Natural killer cell (primary cell): ENCODE measurements at regions not wholly inside any gene's neighbourhood (a gene's known extent, or its start where the extent isn't known, plus 50 kb on each side); places are given as distances from the start of the nearest gene placed in this dataset.

Experiments used
- ATAC-seq, 3 donors: fragments of 150-1000 bp in 2 of 3; fragments of 200-7000 bp in 1 of 3; cut with Tn5 transposase; 1 replicate in 1 of 3; 2 replicates in 2 of 3; pipeline ENCODE4 v1.10.0; 2021; ENCODE audit warnings: mild to moderate bottlenecking in 2 of 3, moderate library complexity in 2 of 3
- DNase-seq, 2 donors: peaks; one replicate each; pipeline versions ENCODE4 v3.0.0 to v3.0.0-alpha.2; 2013 to 2021; ENCODE audit warnings: mixed read lengths in 1 of 2
- H3K27ac ChIP-seq: one replicate; pipeline ENCODE4 v1.5.1; 2013; ENCODE audit warnings: mild to moderate bottlenecking, low read length
- H3K27me3 ChIP-seq: one replicate; pipeline ENCODE4 v1.6.1; 2013; ENCODE audit warnings: low read length; ENCODE audit not compliant: control insufficient read depth, insufficient read depth
- H3K36me3 ChIP-seq: one replicate; pipeline ENCODE4 v1.6.1; 2013; ENCODE audit warnings: low read length; ENCODE audit not compliant: control insufficient read depth, insufficient read depth
- H3K4me1 ChIP-seq: one replicate; pipeline ENCODE4 v1.6.1; 2013; ENCODE audit warnings: low read length; ENCODE audit not compliant: control insufficient read depth, insufficient read depth
- H3K4me3 ChIP-seq: one replicate; pipeline ENCODE4 v1.5.1; 2013; ENCODE audit warnings: low read length
- H3K9me3 ChIP-seq: one replicate; pipeline ENCODE4 v1.6.1; 2013; ENCODE audit warnings: low read length; ENCODE audit not compliant: control insufficient read depth, insufficient read depth
- H3K27ac Mint-ChIP-seq, 2 donors: one replicate each; pipeline ENCODE4 v1.8.0; 2022; ENCODE audit warnings: mild to moderate bottlenecking in 2 of 2, mixed read lengths in 2 of 2, moderate library complexity in 1 of 2
- H3K27me3 Mint-ChIP-seq, 2 donors: one replicate each; pipeline ENCODE4 v1.8.0; 2022; ENCODE audit warnings: low read depth in 2 of 2, mixed read lengths in 2 of 2
- H3K36me3 Mint-ChIP-seq: one replicate; pipeline ENCODE4 v1.8.0; 2022; ENCODE audit warnings: mixed read lengths
- H3K4me1 Mint-ChIP-seq, 2 donors: one replicate each; pipeline ENCODE4 v1.8.0; 2022; ENCODE audit warnings: mixed read lengths in 2 of 2
- H3K4me3 Mint-ChIP-seq: one replicate; pipeline ENCODE4 v1.8.0; 2022; ENCODE audit warnings: mild to moderate bottlenecking, moderate library complexity, mixed read lengths
- H3K9me3 Mint-ChIP-seq, 2 donors: one replicate each; pipeline ENCODE4 v1.8.0; 2022; ENCODE audit warnings: mixed read lengths in 2 of 2
- CTCF ChIP-seq: fragments of 200-600 bp; IDR thresholded peaks from one replicate; pipeline ENCODE4 v1.8.0; 2022; ENCODE audit warnings: antibody characterized with exemption
- WGBS: methylation state at CpG from one replicate; pipeline ENCODE4 v1.1.7; 2013; ENCODE audit warnings: missing lambda C conversion rate; ENCODE audit not compliant: insufficient coverage; 5-methylcytosine and 5-hydroxymethylcytosine counted together
- intact Hi-C: fragments of 100-400 bp; cut with micrococcal nuclease; formaldehyde crosslinking; loops from one replicate; pipeline ENCODE4 v1.14.2; 2022

DNA sequence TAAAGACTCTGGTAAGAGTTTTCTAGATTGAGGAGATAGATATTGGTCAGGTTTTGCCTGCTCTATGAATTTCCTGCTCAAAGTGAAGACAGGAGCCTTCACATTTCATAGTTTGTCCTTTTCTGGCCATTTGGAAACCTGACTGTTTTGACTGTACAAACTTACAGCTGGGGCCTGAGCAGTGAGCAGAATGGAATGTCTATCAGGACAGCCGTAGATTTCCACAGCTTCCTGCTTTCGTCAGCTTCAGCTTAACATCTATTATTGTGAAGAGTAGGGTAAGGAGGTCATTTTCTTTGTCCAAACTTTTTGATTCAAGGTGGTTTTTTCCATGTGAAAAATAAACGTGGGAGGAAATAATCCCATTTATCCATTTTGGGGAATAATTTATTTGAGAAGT is 124.3 kb upstream of the DIPK2B start:
- Mint-ChIP-seq H3K9me3 (no peaks in the 10 kb centered on the region), H3K27ac (no peak overlapping the region), H3K4me3 (no peak overlapping the region), H3K4me1 (no peaks in the 10 kb centered on the region), H3K27me3 (peaks cover 3 to 6% of the 10 kb centered on the region in 2 donors), H3K36me3 (no peaks in the 10 kb centered on the region)
- H3K27me3 ChIP-seq, result no peaks in the 10 kb centered on the region
- ATAC-seq (no peak), DNase-seq (no peak)
- no peak overlapping the region for H3K27ac ChIP-seq
- WGBS, result no CpG with 5 or more reads among the region's 3 CpGs
- no peak overlapping the region for H3K4me3 ChIP-seq
- no peak for TF ChIP-seq CTCF
- no peaks in the 10 kb centered on the region for H3K36me3 ChIP-seq
- no peaks in the 10 kb centered on the region for H3K9me3 ChIP-seq
- H3K4me1 ChIP-seq, result no peaks in the 10 kb centered on the region
- intact Hi-C loops, result loop anchor here (10.0 kb wide), 1 partner anchor 520 kb away; no protein-coding TSS in a partner anchor

DNA sequence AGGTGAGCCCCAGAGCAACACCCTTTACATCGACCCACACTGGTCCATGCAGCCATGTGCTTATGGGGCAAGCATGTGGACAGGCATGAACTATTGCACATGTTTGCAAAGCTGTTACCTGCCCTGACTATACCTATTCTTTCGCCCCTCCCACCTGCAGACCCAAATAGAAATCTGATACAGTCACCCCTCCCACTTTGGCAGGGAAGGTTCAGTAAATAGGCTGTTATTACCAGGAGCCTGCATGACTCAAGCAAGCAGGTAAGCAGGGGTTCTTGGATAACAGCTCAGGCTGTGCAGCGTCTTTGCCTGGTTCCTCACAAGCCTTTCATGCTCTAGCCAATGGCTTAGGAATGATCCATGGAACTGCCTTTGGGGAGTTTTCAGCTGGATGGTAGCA is 122.7 kb upstream of the DIPK2B start:
- Mint-ChIP-seq H3K4me3 (no peak overlapping the region), H3K27me3 (peaks cover 3 to 17% of the 10 kb centered on the region in 2 donors), H3K27ac (no peak overlapping the region), H3K9me3 (no peaks in the 10 kb centered on the region), H3K36me3 (no peaks in the 10 kb centered on the region), H3K4me1 (no peaks in the 10 kb centered on the region)
- 92% methylated on average over 3 of the region's 3 CpGs for WGBS
- H3K9me3 ChIP-seq, result no peaks in the 10 kb centered on the region
- H3K36me3 ChIP-seq, result no peaks in the 10 kb centered on the region
- DNase-seq (no peak), ATAC-seq (no peak)
- intact Hi-C loops, result loop anchor here (10.0 kb wide), 1 partner anchor 521 kb away; no protein-coding TSS in a partner anchor
- H3K27me3 ChIP-seq, result no peaks in the 10 kb centered on the region
- no peak for TF ChIP-seq CTCF
- no peaks in the 10 kb centered on the region for H3K4me1 ChIP-seq
- H3K27ac ChIP-seq, result no peak overlapping the region
- no peak overlapping the region for H3K4me3 ChIP-seq

DNA sequence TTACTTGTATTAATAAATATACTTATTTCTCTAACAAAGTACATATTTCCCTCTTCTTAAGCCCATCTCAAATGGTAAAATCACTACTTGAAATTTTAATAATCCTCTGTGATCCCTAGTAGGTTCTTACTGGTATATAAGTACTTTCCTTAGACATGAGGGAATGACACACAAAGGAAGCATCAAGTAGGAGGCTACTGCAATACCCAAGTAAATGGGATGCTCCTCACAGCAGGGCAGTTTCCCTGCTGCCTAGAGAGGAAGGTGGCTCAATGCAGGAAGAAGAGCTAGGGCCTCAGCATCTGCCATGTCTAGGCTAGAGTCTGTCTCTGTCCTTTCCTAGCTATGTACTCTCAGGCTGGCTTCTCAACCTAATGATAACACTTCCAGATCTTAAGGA is 122.1 kb upstream of the DIPK2B start:
- no peak overlapping the region for H3K4me3 ChIP-seq
- intact Hi-C loops, result loop anchor here (10.0 kb wide), 1 partner anchor 522 kb away; no protein-coding TSS in a partner anchor
- ATAC-seq, result no peak

More for the DNA sequence above, 122.1 kb upstream of the DIPK2B start:
- H3K27ac ChIP-seq, result no peak overlapping the region
- Mint-ChIP-seq H3K36me3 (no peaks in the 10 kb centered on the region), H3K27ac (no peak overlapping the region), H3K27me3 (peaks cover 6 to 21% of the 10 kb centered on the region in 2 donors), H3K9me3 (no peaks in the 10 kb centered on the region), H3K4me1 (no peaks in the 10 kb centered on the region), H3K4me3 (no peak overlapping the region)
- no peaks in the 10 kb centered on the region for H3K4me1 ChIP-seq
- no peaks in the 10 kb centered on the region for H3K27me3 ChIP-seq
- no peak for TF ChIP-seq CTCF
- no peak for DNase-seq
- H3K36me3 ChIP-seq, result no peaks in the 10 kb centered on the region
- H3K9me3 ChIP-seq, result no peaks in the 10 kb centered on the region
